DOHH2 (cell line): ENCODE measurements at regions not wholly inside any gene's neighbourhood (a gene's known extent, or its start where the extent isn't known, plus 50 kb on each side); places are given as distances from the start of the nearest gene placed in this dataset.

Experiments
- CTCF ChIP-seq: fragments of 200-600 bp; sonication (generic); IDR thresholded peaks from one replicate; pipeline ENCODE4 v1.5.1; 2014; ENCODE audit warnings: antibody characterized with exemption, mild to moderate bottlenecking, low read depth, low read length; ENCODE audit not compliant: poor library complexity, severe bottlenecking
- EZH2phosphoT487 ChIP-seq: fragments of 200-600 bp; sonication (generic); IDR thresholded peaks from 2 replicates; pipeline ENCODE4 v1.6.1; 2017; ENCODE audit warnings: borderline replicate concordance, mild to moderate bottlenecking, antibody characterized with exemption, low read length, moderate library complexity, mixed read lengths

GRCh38 chr6:62345962-62346689 is 60.1 kb upstream of the KHDRBS2 start:
- TF ChIP-seq EZH2phosphoT487 (no peak), CTCF (no peak)
